22Rv1 (cell line): ENCODE measurements at regions not wholly inside any gene's neighbourhood (a gene's known extent, or its start where the extent isn't known, plus 50 kb on each side); places are given as distances from the start of the nearest gene placed in this dataset.

ENCODE experiments used
- H3K27ac ChIP-seq: fragments of 450-650 bp; 2 replicates; pipeline ENCODE4 v1.5.1; 2017
- ZFX ChIP-seq: fragments of 450-650 bp; IDR thresholded peaks from 2 replicates; pipeline ENCODE4 v1.6.1; 2017; ENCODE audit warnings: antibody characterized with exemption, borderline replicate concordance
- TF ChIP-seq, protein P1 (sequence below): fragments of 450-650 bp; IDR thresholded peaks from 2 replicates; pipeline ENCODE4 v1.5.1; 2017; ENCODE audit warnings: mild to moderate bottlenecking

DNA sequence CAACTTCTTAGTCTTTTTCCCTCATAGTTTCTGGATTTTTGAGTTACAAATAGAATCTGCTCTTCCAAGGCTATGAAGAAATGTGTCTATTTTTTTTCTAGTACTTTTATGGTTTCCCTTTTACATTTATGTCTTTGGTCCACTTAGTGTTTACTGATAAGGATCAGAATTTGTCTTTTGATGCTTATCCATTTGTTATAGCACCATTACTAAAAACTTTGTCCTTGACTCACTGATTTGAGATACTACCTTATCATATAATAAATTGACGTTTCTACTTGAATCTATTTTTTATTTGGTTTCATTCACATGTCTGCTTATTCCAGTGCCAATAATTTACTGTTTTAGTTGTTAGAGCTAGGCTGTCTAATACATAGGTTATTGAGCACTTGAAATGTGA lies 161.1 kb upstream of the DPYD start:
- no peak overlapping the region for H3K27ac ChIP-seq
- TF ChIP-seq ZFX, result no peak
- TF ChIP-seq, protein P1, sequence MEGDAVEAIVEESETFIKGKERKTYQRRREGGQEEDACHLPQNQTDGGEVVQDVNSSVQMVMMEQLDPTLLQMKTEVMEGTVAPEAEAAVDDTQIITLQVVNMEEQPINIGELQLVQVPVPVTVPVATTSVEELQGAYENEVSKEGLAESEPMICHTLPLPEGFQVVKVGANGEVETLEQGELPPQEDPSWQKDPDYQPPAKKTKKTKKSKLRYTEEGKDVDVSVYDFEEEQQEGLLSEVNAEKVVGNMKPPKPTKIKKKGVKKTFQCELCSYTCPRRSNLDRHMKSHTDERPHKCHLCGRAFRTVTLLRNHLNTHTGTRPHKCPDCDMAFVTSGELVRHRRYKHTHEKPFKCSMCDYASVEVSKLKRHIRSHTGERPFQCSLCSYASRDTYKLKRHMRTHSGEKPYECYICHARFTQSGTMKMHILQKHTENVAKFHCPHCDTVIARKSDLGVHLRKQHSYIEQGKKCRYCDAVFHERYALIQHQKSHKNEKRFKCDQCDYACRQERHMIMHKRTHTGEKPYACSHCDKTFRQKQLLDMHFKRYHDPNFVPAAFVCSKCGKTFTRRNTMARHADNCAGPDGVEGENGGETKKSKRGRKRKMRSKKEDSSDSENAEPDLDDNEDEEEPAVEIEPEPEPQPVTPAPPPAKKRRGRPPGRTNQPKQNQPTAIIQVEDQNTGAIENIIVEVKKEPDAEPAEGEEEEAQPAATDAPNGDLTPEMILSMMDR, result no peak

DNA sequence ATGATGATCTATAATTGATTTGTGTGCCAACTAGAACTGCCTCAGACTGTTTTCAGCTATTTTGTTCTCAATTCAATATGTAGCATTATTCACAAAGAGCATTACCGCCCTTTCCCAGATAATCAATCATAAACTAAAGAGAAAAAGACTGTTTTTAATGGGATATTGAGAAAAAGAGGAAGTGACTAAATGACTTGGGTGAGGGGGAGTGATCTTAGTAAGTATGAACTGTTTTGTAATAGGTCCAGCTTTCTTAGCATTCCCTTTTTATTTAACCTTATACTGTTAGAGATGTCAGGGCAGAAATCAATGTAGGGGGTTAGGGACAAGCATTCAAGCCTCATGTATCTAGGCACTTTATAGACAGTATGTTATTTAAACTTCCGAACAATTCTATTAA lies 157.8 kb upstream of the DPYD start:
- H3K27ac ChIP-seq, result no peak overlapping the region
- TF ChIP-seq, protein P1, result no peak
- no peak for TF ChIP-seq ZFX

- no peak overlapping the region for H3K27ac ChIP-seq
- TF ChIP-seq ZFX, result no peak
- TF ChIP-seq, protein P1, result no peak
Observed at GRCh38 chr1:98077691-98078090, 156.9 kb upstream of the DPYD start.

GRCh38 chr1:98075626-98076025 lies 154.8 kb upstream of the DPYD start:
- no peak for TF ChIP-seq ZFX
- TF ChIP-seq, protein P1, result no peak
- no peak overlapping the region for H3K27ac ChIP-seq

- H3K27ac ChIP-seq, result no peak overlapping the region
Observed at GRCh38 chr1:98073823-98074222, 153.0 kb upstream of the DPYD start.

GRCh38 chr1:98073106-98073505 lies 152.3 kb upstream of the DPYD start:
- TF ChIP-seq ZFX, result no peak
- TF ChIP-seq, protein P1, result no peak
- H3K27ac ChIP-seq, result no peak overlapping the region

More at GRCh38 chr1:98073823-98074222, 153.0 kb upstream of the DPYD start:
- no peak for TF ChIP-seq ZFX
- TF ChIP-seq, protein P1, result no peak

DNA sequence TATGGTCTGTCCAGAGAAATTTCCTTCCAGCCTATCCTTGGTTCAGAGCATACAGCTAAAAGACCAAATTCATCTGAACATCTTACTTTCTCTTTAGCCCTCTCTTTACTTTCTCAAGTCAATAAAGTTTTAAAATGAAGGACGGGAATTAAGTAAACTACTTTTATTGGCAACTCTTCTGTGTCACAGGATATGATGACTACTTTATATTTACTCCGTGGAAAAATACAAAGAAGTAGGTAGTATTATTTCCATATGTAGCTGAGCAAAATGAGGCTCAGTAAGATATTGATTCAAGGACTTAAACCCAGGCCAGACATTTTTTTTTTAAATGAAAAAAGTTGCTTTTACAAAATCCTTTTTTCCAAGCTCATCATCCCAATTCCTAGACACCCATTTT lies 151.2 kb upstream of the DPYD start:
- H3K27ac ChIP-seq, result no peak overlapping the region
- TF ChIP-seq ZFX, result no peak
- TF ChIP-seq, protein P1, result no peak
